Stimulated activated CD4-positive, alpha-beta T cell treated with anti-CD3 and anti-CD28 coated beads, Interleukin-12 subunit alpha, Interleukin-12 subunit beta, amount 100 ng/mL, for 24 hours (primary cell): ENCODE measurements at regions not wholly inside any gene's neighbourhood (a gene's known extent, or its start where the extent isn't known, plus 50 kb on each side); places are given as distances from the start of the nearest gene placed in this dataset.
"Not testable (repeated sequence)": the region's sequence is repeated elsewhere in the genome, so short reads cannot be mapped to it uniquely, and the experiment has no call there.

Experiments used
- DNase-seq, 2 experiments: peaks; one replicate each; pipeline ENCODE4 v3.0.0-alpha.2; 2020; ENCODE audit warnings: low read depth in 2 of 2

DNA sequence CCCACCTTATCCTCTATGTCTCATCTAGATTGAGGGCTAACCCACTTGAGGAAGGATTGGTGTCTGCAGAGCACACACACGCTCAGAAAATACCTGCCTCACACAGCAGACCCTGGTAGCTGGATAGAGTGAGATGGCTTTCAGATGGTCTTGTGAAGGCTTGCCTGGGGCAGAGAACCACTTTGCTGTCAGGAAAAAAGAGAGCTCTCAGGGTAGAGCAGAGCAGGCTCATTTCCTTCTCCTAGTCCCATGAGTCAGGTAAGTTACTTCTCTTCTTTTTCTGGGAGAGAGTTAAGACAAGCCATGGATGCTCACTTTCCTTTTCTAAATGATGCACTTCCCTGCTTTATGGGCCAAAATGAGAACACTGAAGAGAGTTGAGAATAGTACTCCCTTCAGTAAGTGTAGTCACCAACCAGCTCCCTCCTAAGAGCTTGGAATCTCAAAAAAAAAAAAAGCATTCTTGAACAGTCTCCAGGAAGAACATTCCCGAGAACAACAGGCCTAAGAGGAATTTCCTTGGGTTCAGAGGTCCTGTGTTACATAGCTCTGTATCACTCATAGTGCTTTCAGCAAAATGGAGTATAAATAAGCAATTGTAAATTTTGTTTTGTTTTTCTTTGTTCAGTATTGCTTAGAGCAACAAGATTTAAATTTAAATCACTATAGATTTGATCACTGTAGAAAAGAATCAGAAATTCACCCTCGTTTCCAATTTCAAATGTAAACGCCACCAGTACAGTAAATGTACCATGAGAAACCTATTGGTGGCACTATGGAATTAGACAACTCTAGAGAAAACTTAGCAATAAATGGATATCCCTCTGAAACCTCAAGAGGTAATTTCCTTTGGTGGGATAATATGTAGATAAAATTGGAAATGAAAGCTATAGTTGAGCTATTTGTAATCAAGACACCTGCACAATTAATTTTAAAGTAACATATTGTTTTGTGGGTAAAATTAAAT, 530.3 kb downstream of the RFPL4B start:
- no peak for DNase-seq

DNA sequence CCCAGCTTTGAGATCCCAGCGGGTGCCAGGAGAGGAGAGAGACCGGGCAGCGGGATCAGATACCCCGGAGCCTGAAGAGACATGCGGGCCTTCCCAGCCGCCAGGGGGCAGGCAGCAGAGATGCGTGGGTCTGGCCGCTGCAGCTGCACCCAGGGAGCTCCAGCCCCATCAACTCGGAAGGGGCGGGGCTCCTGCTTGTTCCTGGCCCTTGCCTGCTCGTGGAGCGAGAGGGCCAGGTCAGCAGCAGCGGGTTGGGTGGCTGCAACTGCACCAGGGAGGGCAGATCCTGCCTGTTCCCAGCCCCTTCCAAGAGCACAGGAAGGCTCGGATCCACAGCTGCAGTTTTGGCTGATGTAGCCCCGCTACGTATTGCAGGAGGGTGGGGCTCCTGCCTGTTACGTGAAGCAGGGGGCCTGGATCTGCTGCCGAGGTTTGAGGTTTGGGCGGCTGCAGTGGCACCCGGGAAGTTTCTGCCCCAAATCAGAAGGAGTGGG, 532.8 kb downstream of the RFPL4B start:
- DNase-seq, result no peak

DNA sequence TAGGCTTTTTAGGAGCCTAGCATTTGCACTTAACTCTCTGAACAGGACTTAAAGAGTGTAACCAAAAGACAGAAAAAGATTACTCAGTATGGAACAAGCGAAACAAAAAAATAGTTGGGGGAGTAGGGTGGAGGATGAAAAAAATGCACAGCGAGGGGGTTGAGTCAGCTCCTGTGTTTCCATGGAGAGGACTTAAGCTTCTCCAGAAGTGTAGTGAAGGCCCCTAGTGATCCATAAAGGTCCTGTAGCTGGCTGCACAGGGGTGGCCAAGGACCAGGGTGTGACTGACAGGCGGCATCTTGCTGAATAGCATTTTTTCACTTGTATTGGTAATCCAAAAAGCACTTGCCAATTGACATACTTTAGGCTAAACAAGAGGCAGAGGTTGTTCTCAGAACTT, 533.9 kb downstream of the RFPL4B start:
- DNase-seq, result no peak

- no peak for DNase-seq
These were observed 535.0 kb downstream of the RFPL4B start for GRCh38 chr6:112881828-112882780.

DNA sequence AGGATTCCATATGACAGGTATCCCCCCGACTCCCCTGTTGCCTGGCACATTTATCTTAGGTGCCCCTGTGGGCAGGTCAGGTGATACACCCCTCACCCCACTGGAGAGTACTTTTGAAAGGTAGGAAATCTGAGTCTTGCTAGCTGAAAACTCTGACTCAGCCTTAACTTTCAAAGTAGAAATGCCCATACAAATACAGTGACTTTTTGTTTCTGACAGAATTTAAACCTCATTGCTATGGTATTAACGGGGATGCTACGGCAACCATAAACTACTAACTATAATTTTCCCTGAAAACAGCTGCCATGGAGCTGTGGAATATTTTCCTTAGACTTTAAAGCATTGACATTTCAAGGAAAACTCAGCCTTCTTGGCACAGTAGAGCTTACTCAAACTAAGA, 536.0 kb downstream of the RFPL4B start:
- DNase-seq, result no peak

GRCh38 chr6:112886415-112886814, 539.3 kb downstream of the RFPL4B start:
- no peak for DNase-seq

- not testable (repeated sequence) for DNase-seq
These were observed 540.3 kb downstream of the RFPL4B start for GRCh38 chr6:112887424-112887823.

DNA sequence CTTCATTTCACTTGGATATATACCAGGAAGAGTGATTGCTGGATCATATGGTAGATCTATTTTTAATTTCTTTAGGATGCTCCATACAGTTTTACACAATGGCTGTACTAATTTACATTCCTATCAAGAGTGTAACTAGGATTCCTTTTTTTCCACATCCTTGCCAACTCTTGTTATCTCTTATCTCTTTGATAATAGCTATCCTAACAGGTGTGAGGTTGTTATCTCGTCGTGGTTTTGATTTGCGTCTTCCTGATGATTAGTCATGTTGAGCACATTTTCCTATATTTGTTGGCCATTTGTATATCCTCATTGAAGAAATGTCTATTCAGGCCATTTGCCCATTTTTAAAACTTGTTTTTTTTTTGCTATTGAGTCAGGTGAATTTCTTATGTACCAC, 552.4 kb downstream of the RFPL4B start:
- no peak for DNase-seq

GRCh38 chr6:112903361-112903760, 556.2 kb downstream of the RFPL4B start:
- DNase-seq, result no peak

GRCh38 chr6:112906726-112907125, 559.6 kb downstream of the RFPL4B start:
- no peak for DNase-seq

DNA sequence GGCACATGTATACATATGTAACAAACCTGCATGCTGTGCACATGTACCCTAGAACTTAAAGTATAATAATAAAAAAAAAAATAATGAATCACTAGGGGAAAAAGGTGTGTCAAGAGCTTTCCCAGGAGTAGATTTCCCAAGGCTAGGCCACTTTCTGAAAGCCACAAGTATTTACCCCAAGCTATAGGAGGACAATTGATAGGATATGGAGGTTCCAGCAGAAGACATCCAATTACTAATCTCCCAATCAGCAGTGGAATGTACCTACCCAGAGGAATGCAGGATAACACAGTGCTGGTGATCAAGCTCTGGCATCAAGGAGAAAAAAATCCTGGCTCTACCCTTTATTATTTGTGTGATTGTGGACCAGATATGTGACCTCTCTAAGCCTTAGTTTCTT, 562.7 kb downstream of the RFPL4B start:
- DNase-seq, result no peak

DNA sequence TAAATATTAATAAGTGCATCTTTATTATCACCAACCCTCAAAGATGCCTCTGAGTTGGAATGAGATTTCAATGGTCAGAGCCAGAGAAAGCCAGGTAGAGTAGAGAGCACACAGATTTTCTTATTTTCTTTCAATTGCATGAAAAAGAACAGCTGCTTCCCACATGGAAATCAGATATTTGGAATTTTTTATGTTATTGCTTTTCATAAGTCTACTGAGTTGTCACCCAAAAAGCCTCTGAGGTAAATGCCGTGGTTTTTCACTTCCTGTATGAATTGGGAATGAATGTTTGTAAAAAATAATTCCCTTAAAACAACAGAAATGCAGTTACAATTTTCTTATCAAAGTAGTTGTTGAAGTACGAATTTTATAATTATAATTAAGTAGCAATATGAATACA, 563.1 kb downstream of the RFPL4B start:
- DNase-seq, result no peak

DNA sequence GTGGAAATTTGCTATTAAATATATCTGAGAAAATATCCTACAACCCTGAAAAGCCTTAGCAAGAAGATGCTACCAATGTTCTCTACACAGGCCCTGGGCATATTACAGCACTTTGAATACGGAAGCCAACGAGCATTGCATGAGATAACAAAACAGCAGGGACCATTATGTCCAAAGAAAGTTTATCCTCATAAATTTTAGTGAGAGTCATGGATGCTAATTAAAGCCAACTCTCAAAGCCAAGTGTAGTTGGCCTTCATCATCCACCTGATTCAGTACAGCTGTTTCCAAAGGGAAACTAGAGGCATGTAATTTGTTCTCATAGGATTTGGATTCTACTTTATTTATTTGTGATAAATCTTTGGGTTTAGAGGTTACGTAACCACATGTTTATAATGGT, 564.8 kb downstream of the RFPL4B start:
- no peak for DNase-seq

GRCh38 chr6:112912416-112913101, 565.4 kb downstream of the RFPL4B start:
- no peak for DNase-seq

DNA sequence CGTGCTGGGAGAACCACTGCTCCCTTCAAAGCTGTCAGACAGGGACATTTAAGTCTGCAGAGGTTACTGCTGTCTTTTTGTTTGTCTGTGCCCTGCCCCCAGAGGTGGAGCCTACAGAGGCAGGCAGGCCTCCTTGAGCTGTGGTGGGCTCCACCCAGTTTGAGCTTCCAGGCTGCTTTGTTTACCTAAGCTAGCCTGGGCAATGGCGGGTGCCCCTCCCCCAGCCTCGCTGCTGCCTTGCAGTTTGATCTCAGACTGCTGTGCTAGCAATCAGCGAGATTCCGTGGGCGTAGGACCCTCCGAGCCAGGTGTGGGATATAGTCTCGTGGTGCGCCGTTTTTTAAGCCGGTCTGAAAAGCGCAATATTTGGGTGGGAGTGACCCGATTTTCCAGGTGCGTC, 572.6 kb downstream of the RFPL4B start:
- DNase-seq, result not testable (repeated sequence)

DNA sequence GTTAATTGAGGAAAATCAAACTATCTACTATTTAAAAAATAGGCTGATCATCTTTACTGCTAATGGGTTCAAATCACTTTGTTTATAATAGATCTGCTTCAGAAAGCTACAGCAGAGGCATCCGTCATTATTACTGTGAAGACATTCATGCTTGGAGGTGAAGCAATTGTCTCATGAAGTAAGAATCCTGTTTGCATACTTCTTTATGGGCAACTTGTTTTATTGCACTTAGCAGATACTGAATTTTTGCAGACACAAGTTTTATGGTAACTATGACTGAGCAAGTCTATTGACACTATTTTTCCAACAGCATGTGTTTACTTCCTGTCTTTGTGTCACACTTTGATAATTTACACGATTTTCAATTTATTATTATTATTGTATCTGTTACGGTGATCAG, 573.9 kb downstream of the RFPL4B start:
- DNase-seq, result no peak

DNA sequence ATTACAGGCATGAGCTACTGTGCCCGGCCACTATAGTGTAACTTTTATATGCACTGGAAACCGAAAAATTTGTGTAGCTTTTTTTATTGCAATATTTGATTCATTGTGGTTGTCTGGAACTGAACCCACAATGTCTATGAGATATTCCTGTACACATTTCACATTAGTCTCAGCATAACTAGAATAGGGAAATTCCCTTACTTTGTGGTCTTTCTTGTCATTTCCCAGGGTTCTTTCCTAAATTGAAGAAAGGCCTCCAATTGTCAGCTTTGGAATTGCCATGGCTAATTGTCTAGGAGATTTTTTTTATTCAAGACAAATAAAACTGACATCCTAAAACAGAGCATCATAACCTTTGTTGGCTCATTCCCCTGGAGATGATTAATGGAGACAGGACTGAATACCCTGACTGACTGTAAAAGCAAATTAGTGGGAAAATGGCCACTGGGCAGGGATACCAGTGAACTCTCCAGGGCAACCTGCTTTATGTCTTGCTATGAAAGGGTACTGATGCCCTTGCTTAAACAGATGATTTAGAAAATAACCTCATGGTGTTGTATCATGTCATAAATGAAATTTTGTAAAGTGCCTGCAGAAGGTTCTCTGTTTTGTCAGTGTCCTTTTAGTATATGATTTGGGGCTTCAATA, 576.9 kb downstream of the RFPL4B start:
- DNase-seq, result no peak

- DNase-seq, result no peak
These were observed 578.6 kb downstream of the RFPL4B start for GRCh38 chr6:112925702-112926101.

DNA sequence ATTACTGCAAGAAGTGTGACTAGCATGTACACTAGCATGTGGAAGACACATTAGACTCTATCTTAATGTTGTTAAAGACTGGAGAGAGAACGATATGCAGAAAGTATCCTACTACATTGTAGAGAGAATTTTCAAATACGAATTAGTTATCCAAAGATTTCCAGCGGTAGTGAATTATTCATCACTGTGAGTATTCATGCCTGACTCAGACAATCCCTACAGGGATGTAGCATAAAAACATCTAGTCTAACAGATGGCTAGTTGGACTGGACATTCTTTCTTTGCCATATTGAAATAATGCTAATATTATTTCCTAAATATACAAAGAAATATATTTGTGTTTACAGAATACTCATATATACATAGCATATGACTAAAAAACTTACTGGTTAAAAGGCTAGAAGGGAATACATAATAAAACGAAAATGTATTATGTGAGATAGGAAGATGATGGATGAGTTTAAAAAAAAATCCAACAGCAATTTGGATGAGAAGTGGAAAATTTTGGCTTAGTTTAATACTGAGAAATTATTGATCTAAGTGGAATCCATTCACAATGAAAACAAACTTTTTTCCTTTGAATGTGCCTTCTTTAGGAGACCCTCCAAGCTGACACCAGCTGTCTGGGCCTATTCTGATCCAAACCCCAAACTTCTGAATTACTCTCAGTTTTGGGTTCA, 580.7 kb downstream of the RFPL4B start:
- DNase-seq, result no peak

DNA sequence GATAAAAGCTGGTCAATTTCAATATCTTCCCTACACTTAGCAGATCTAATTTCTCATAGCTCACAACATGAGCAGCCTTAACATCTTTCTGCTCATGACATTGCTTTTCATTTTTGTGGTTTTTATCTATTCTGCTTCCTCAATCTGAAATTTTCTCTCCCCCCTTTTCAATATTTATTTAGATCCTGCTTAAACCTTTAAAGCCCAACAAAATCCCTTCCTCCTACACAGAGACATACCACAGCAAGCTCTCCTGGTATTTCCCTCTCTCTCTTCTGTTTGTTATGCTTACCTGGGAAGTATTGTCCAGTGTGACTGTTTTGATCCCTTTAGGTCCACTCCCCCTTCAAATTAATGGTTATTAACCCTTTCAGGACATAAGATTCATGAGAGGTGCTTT, 582.5 kb downstream of the RFPL4B start:
- DNase-seq, result no peak

DNA sequence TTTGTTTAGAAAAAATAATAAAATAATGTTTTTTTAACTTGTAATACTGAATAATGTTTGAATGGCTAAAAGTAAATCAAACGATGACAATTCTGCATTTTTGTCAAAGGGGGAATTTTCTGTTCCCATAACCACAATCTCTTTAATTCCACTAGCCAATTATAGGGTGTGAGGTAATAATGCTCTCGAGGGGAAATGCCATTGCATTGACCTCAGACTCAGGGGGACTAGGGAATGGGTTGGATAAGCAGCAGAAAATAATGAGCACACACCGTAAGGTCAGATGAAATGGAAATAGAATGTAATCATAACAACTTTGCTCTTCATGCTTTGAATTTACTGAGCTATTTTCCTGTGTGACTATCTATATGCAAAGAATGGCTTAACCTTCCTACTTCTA, 584.7 kb downstream of the RFPL4B start:
- DNase-seq, result no peak
